ENCODE measurements at regions not wholly inside any gene's neighbourhood (a gene's known extent, or its start where the extent isn't known, plus 50 kb on each side); places are given as distances from the start of the nearest gene placed in this dataset.

GRCh38 chr4:115729739-115730266 is 616.4 kb upstream of the NDST4 start:
- TF ChIP-seq, protein P1, sequence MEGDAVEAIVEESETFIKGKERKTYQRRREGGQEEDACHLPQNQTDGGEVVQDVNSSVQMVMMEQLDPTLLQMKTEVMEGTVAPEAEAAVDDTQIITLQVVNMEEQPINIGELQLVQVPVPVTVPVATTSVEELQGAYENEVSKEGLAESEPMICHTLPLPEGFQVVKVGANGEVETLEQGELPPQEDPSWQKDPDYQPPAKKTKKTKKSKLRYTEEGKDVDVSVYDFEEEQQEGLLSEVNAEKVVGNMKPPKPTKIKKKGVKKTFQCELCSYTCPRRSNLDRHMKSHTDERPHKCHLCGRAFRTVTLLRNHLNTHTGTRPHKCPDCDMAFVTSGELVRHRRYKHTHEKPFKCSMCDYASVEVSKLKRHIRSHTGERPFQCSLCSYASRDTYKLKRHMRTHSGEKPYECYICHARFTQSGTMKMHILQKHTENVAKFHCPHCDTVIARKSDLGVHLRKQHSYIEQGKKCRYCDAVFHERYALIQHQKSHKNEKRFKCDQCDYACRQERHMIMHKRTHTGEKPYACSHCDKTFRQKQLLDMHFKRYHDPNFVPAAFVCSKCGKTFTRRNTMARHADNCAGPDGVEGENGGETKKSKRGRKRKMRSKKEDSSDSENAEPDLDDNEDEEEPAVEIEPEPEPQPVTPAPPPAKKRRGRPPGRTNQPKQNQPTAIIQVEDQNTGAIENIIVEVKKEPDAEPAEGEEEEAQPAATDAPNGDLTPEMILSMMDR (IDR thresholded peaks at IDR 0.05), result no peak
- TF ChIP-seq EP300 (IDR thresholded peaks at IDR 0.05; ENCODE audit: borderline replicate concordance in 1 of 2, low read depth in 1 of 2, low read length in 1 of 2) (no peak), GABPA (IDR thresholded peaks at IDR 0.05; ENCODE audit: low read depth) (no peak), RFX5 (IDR thresholded peaks at IDR 0.05; ENCODE audit: low read length) (no peak), RAD21 (IDR thresholded peaks at IDR 0.05; ENCODE audit: low read length) (no peak), POLR2AphosphoS5 (IDR thresholded peaks at IDR 0.05; ENCODE audit: low read depth, low read length) (no peak), TAF1 (IDR thresholded peaks at IDR 0.05; ENCODE audit: borderline replicate concordance, low read depth, low read length) (no peak)
